ENCODE measurements at regions not wholly inside any gene's neighbourhood (a gene's known extent, or its start where the extent isn't known, plus 50 kb on each side); places are given as distances from the start of the nearest gene placed in this dataset.

DNA sequence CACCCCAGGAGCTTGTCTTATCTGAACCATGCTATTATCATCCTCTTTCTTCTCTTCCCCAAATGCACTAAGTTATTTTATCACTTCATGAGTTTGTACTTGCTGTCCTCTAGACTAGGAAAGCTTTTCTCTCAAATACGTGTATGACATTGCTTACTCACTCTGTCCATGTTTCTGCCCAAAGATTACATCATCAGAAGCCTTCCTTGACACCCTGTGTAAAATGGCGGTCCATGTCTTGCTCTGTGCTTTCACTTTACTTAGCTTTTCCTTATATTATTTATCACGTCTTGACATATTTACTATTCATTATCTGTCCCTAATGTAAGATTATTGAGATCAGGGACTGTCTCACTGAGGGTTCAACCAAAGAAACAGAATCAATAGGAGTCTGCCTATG, 196.1 kb upstream of the ZEB2 start:
- peaks cover 37% of the 10 kb centered on the region for H3K9me3 Mint-ChIP-seq
- peak overlapping the region; percentile 30 for H3K27ac Mint-ChIP-seq
- H3K36me3 Mint-ChIP-seq = peaks cover 27% of the 10 kb centered on the region
- no peak for DNase-seq (ENCODE audit: low spot score in 2 of 2, unreplicated experiment in 2 of 2)
- H3K4me3 Mint-ChIP-seq = no peak overlapping the region
- no peaks in the 10 kb centered on the region for H3K27me3 Mint-ChIP-seq (ENCODE audit: low read depth)
- peaks cover 36% of the 10 kb centered on the region for H3K4me1 Mint-ChIP-seq
- TF ChIP-seq, protein P1, sequence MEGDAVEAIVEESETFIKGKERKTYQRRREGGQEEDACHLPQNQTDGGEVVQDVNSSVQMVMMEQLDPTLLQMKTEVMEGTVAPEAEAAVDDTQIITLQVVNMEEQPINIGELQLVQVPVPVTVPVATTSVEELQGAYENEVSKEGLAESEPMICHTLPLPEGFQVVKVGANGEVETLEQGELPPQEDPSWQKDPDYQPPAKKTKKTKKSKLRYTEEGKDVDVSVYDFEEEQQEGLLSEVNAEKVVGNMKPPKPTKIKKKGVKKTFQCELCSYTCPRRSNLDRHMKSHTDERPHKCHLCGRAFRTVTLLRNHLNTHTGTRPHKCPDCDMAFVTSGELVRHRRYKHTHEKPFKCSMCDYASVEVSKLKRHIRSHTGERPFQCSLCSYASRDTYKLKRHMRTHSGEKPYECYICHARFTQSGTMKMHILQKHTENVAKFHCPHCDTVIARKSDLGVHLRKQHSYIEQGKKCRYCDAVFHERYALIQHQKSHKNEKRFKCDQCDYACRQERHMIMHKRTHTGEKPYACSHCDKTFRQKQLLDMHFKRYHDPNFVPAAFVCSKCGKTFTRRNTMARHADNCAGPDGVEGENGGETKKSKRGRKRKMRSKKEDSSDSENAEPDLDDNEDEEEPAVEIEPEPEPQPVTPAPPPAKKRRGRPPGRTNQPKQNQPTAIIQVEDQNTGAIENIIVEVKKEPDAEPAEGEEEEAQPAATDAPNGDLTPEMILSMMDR (IDR thresholded peaks at IDR 0.05; ENCODE audit: unreplicated experiment) = no peak

DNA sequence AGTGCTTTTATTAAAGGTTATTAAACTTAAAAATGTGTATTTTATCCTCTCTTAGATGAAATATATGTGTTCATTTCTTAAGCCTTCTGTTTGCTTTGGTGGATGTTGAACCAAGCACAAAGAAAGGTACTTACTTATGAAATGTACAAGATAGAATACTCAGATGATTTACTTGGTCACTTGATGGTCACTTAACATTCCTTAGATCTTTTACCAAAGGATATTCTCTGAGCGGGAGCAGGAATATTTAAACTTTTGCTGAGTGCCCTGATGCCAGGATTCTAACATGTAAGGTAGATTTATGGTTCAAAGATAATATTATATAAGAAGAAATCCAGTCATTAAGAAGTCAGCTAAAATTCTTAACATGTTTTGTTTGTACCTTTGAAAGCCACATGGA, 193.5 kb upstream of the ZEB2 start:
- Mint-ChIP-seq H3K27ac (peak overlapping the region; percentile 76), H3K9me3 (peaks cover 32% of the 10 kb centered on the region), H3K4me3 (no peak overlapping the region), H3K27me3 (ENCODE audit: low read depth) (no peaks in the 10 kb centered on the region), H3K36me3 (peaks cover 23% of the 10 kb centered on the region), H3K4me1 (peaks cover 46% of the 10 kb centered on the region)
- no peak for DNase-seq (ENCODE audit: low spot score in 2 of 2, unreplicated experiment in 2 of 2)
- TF ChIP-seq, protein P1 (IDR thresholded peaks at IDR 0.05; ENCODE audit: unreplicated experiment) = no peak

DNA sequence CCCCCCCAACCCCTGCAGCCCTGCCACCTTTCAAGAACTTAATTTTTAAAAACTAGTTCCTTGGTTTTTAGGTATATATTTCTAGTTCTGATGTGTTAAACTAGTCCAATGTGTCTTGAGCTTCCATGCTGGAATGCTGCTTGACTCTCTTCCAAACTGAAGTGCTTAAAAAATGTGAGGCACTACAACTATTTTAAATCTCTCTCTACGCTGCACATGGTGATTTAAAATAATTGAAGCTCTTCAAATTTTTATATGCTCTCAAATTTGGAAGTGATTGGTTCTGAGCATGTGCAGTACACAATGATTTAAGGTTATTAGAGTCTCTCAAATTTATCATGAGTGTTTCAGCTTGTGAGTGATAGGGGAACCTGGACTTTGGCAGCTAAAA, 192.6 kb upstream of the ZEB2 start:
- Mint-ChIP-seq H3K27ac (peak overlapping the region; percentile 80), H3K36me3 (peaks cover 15% of the 10 kb centered on the region), H3K4me1 (peaks cover 46% of the 10 kb centered on the region), H3K27me3 (ENCODE audit: low read depth) (no peaks in the 10 kb centered on the region), H3K9me3 (peaks cover 23% of the 10 kb centered on the region), H3K4me3 (no peak overlapping the region)
- TF ChIP-seq, protein P1 (IDR thresholded peaks at IDR 0.05; ENCODE audit: unreplicated experiment) = no peak
- DNase-seq (ENCODE audit: low spot score in 2 of 2, unreplicated experiment in 2 of 2) = no peak

DNA sequence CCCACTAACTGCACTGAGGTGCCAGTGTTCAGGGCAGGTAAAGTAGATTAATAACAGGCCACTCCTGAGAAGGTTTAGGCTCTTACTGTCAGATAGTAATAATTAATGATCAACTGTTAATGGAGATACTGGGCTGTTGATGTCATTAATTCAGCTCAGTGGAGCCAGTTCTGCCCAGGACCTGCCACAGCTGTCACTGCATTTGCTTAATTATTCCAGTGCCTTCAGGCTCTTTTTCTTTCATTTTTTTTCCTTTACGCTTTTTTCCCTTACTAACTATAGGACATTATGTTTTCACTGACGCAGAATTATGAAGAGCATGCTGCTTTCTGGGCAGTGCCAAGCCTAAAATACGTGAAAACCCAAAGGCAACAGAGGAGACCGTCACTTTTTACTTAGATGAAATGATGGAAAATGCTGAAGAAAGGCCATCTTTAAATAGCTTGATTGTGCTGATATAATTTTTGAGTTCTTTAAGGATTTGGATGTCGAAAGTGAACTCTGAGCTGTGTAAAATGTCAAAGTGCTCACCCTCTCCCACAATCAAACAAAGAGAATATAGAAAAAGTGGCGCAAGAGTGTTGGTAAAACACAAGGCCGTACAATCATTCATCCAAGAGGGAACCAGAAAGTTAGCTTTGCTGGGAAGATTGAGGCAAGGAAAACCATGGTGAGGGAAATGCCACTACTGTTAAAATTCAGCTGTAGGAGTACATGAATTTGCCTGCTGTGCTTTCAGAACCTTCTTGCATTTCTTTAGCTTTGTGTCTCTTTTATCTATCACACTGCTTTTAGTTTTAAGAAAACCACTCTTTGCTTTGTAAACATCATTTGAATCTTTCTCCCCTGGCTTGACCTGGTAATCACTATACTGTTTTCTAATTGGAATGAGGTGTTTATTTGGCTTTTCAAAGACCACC, 192.0 kb upstream of the ZEB2 start:
- DNase-seq (ENCODE audit: low spot score in 2 of 2, unreplicated experiment in 2 of 2) = no peak
- Mint-ChIP-seq H3K4me3 (no peak overlapping the region), H3K4me1 (peaks cover 46% of the 10 kb centered on the region), H3K27me3 (ENCODE audit: low read depth) (no peaks in the 10 kb centered on the region), H3K36me3 (peaks cover 8% of the 10 kb centered on the region), H3K9me3 (peaks cover 17% of the 10 kb centered on the region), H3K27ac (peak overlapping the region; percentile 80)
- TF ChIP-seq, protein P1 (IDR thresholded peaks at IDR 0.05; ENCODE audit: unreplicated experiment) = no peak

DNA sequence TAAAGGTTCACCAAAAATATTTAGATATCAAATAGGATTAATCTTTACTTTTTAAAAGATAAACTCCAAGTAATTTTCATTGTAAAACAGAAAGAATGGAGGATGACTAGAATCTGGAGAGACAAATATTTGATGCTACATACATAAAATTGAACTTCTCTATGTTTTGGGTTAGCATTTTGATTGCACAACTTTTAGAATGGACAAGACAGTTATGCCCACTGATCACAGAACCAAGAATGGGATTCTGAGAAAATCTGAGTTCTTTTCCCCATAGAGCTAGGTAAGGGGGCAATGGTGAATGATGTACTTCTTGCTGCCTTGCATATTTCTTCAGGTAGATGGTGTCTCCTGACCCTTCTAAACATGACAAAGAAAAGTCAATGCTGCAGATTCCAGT, 191.2 kb upstream of the ZEB2 start:
- no peak for DNase-seq (ENCODE audit: low spot score in 2 of 2, unreplicated experiment in 2 of 2)
- peaks cover 6% of the 10 kb centered on the region for H3K36me3 Mint-ChIP-seq
- TF ChIP-seq, protein P1 (IDR thresholded peaks at IDR 0.05; ENCODE audit: unreplicated experiment) = no peak
- H3K27ac Mint-ChIP-seq = peak overlapping the region; percentile 80
- peaks cover 9% of the 10 kb centered on the region for H3K9me3 Mint-ChIP-seq
- H3K4me3 Mint-ChIP-seq = no peak overlapping the region
- peaks cover 46% of the 10 kb centered on the region for H3K4me1 Mint-ChIP-seq
- no peaks in the 10 kb centered on the region for H3K27me3 Mint-ChIP-seq (ENCODE audit: low read depth)

Measured in mesothelial cell of epicardium (in vitro differentiated cells).